Neural cell (in vitro differentiated cells): ENCODE measurements at regions not wholly inside any gene's neighbourhood (a gene's known extent, or its start where the extent isn't known, plus 50 kb on each side); places are given as distances from the start of the nearest gene placed in this dataset.

Experiments
- H2AFZ ChIP-seq: fragments of 200-600, 300-800 bp; sonication (generic), shearing (Covaris generic); 2 replicates; pipeline ENCODE4 v1.6.0; 2014; ENCODE audit warnings: low read depth, mild to moderate bottlenecking, antibody characterized with exemption, low read length, moderate library complexity
- H3F3A ChIP-seq: fragments of 200-600 bp; shearing (Covaris generic); 2 replicates; pipeline ENCODE4 v1.6.1; 2016; ENCODE audit warnings: mild to moderate bottlenecking, moderate library complexity, mixed read lengths, antibody characterized with exemption, low read length; ENCODE audit not compliant: insufficient read depth, poor library complexity, severe bottlenecking
- H3K27ac ChIP-seq: fragments of 200-600, 300-800 bp; sonication (generic), shearing (Covaris generic); 2 replicates; pipeline ENCODE4 v1.5.1; 2014; ENCODE audit warnings: mild to moderate bottlenecking, low read length, moderate library complexity
- H3K27me3 ChIP-seq: fragments of 300-800, 200-600 bp; sonication (generic), shearing (Covaris generic); 2 replicates; pipeline ENCODE4 v1.6.0; 2014; ENCODE audit warnings: mild to moderate bottlenecking, low read depth, low read length, moderate library complexity; ENCODE audit not compliant: insufficient read depth
- H3K36me3 ChIP-seq: fragments of 300-800, 200-600 bp; sonication (generic), shearing (Covaris generic); 2 replicates; pipeline ENCODE4 v1.5.1; 2014; ENCODE audit warnings: mild to moderate bottlenecking, antibody characterized with exemption, low read length, moderate library complexity; ENCODE audit not compliant: insufficient read depth
- H3K4me2 ChIP-seq: fragments of 300-800, 200-600 bp; sonication (generic), shearing (Covaris generic); 2 replicates; pipeline ENCODE4 v1.6.0; 2014; ENCODE audit warnings: mild to moderate bottlenecking, low read length
- H3K4me3 ChIP-seq: fragments of 300-800, 200-600 bp; sonication (generic), shearing (Covaris generic); 2 replicates; pipeline ENCODE4 v1.5.1; 2014; ENCODE audit warnings: mild to moderate bottlenecking, low read length, moderate library complexity
- H3K79me2 ChIP-seq: fragments of 200-600 bp; shearing (Covaris generic); replicated peaks from 2 replicates; pipeline ENCODE4 v1.6.0; 2014; ENCODE audit warnings: mild to moderate bottlenecking, low read length, moderate library complexity; ENCODE audit not compliant: insufficient read depth
- H3K9ac ChIP-seq: fragments of 300-800, 200-600 bp; sonication (generic), shearing (Covaris generic); 2 replicates; pipeline ENCODE4 v1.6.1; 2016; ENCODE audit warnings: mild to moderate bottlenecking, low read length, mixed read lengths
- H3K9me2 ChIP-seq: fragments of 200-600 bp; shearing (Covaris generic); 2 replicates; pipeline ENCODE4 v1.6.1; 2016; ENCODE audit warnings: mild to moderate bottlenecking, low read length, mixed read lengths; ENCODE audit not compliant: insufficient read depth
- H3K9me3 ChIP-seq: fragments of 200-600, 300-800 bp; sonication (generic), shearing (Covaris generic); 2 replicates; pipeline ENCODE4 v1.6.1; 2016; ENCODE audit warnings: mild to moderate bottlenecking, mixed run types, low read length, moderate library complexity, mixed read lengths
- H4K20me1 ChIP-seq: fragments of 200-600 bp; shearing (Covaris generic); 2 replicates; pipeline ENCODE4 v1.6.1; 2016; ENCODE audit warnings: mild to moderate bottlenecking, mixed run types; ENCODE audit not compliant: insufficient read depth
- CTCF ChIP-seq: fragments of 450-650 bp; IDR thresholded peaks from 2 replicates; pipeline ENCODE4 v1.5.1; 2014; ENCODE audit warnings: antibody characterized with exemption, mild to moderate bottlenecking, moderate library complexity; ENCODE audit not compliant: poor library complexity, severe bottlenecking
- EP300 ChIP-seq: fragments of 450-650 bp; conservative IDR thresholded peaks from 2 replicates; pipeline ENCODE4 v1.6.1; 2014; ENCODE audit warnings: antibody characterized with exemption, mild to moderate bottlenecking, moderate library complexity; ENCODE audit not compliant: poor library complexity, severe bottlenecking
- EZH2 ChIP-seq: fragments of 200-600, 300-800 bp; shearing (Covaris generic), sonication (generic); IDR thresholded peaks from 2 replicates; pipeline ENCODE4 v1.6.1; 2014; ENCODE audit warnings: antibody characterized with exemption, low read length, borderline replicate concordance, mild to moderate bottlenecking; ENCODE audit not compliant: insufficient read depth, poor library complexity, severe bottlenecking
- MXI1 ChIP-seq: fragments of 450-650 bp; conservative IDR thresholded peaks from 2 replicates; pipeline ENCODE4 v1.6.1; 2014; ENCODE audit warnings: antibody characterized with exemption, mild to moderate bottlenecking; ENCODE audit not compliant: poor library complexity, severe bottlenecking
- POLR2AphosphoS5 ChIP-seq: IDR thresholded peaks from 2 replicates; pipeline ENCODE4 v1.6.1; 2012
- RAD21 ChIP-seq: fragments of 450-650 bp; conservative IDR thresholded peaks from 2 replicates; pipeline ENCODE4 v1.6.1; 2014; ENCODE audit warnings: antibody characterized with exemption, mild to moderate bottlenecking, moderate library complexity
- REST ChIP-seq: IDR thresholded peaks from 2 replicates; pipeline ENCODE4 v1.6.1; 2012; ENCODE audit warnings: borderline replicate concordance
- SMC3 ChIP-seq: fragments of 450-650 bp; conservative IDR thresholded peaks from 2 replicates; pipeline ENCODE4 v1.6.1; 2014; ENCODE audit warnings: antibody characterized with exemption, mild to moderate bottlenecking, moderate library complexity; ENCODE audit not compliant: poor library complexity
- TAF1 ChIP-seq: IDR thresholded peaks from 2 replicates; pipeline ENCODE4 v1.6.1; 2012; ENCODE audit warnings: low read depth

GRCh38 chr20:60465993-60466686 is 507.9 kb downstream of the CDH26 start:
- no peaks in the 10 kb centered on the region for H3K36me3 ChIP-seq
- H3K79me2 ChIP-seq = no peaks in the 10 kb centered on the region
- TF ChIP-seq EZH2 (no peak), POLR2AphosphoS5 (no peak), EP300 (no peak), CTCF (no peak), MXI1 (no peak), RAD21 (no peak)

GRCh38 chr20:60466687-60467022 is 508.4 kb downstream of the CDH26 start:
- Histone ChIP-seq H3K4me2 (no peak overlapping the region), H3K27me3 (no peaks in the 10 kb centered on the region), H3K9ac (no peak overlapping the region), H3K27ac (no peak overlapping the region), H4K20me1 (no peaks in the 10 kb centered on the region), H3K9me2 (no peaks in the 10 kb centered on the region), H3K79me2 (no peaks in the 10 kb centered on the region), H3F3A (no peaks in the 10 kb centered on the region), H3K4me3 (no peak overlapping the region), H3K9me3 (no peaks in the 10 kb centered on the region), H3K36me3 (no peaks in the 10 kb centered on the region), H2AFZ (no peak overlapping the region)
- TF ChIP-seq MXI1 (no peak), TAF1 (no peak), POLR2AphosphoS5 (no peak), CTCF (no peak), REST (no peak), EP300 (no peak), RAD21 (no peak), SMC3 (no peak), EZH2 (no peak)

More at GRCh38 chr20:60465993-60466686, 507.9 kb downstream of the CDH26 start:
- no peak overlapping the region for H2AFZ ChIP-seq
- H3K9me3 ChIP-seq = no peaks in the 10 kb centered on the region
- H3F3A ChIP-seq = no peaks in the 10 kb centered on the region
- H3K4me2 ChIP-seq = no peak overlapping the region
- H4K20me1 ChIP-seq = no peaks in the 10 kb centered on the region
- no peaks in the 10 kb centered on the region for H3K27me3 ChIP-seq
- H3K4me3 ChIP-seq = no peak overlapping the region
- H3K27ac ChIP-seq = no peak overlapping the region
- no peak overlapping the region for H3K9ac ChIP-seq
- H3K9me2 ChIP-seq = no peaks in the 10 kb centered on the region
